Motor neuron (in vitro differentiated cells): ENCODE measurements at regions not wholly inside any gene's neighbourhood (a gene's known extent, or its start where the extent isn't known, plus 50 kb on each side); places are given as distances from the start of the nearest gene placed in this dataset.

Experiments used
- ATAC-seq, 8 experiments: fragments of 200-7000 bp; cut with Tn5 transposase; replicated peaks in 6 of 8; 2 replicates each; pipeline ENCODE4 v1.8.0; 2021; ENCODE audit warnings: mild to moderate bottlenecking in 8 of 8, moderate library complexity in 8 of 8
- H3K27ac ChIP-seq, 2 donors: fragments of 250-450 bp; sonication (Bioruptor Pico); 2 replicates each; pipeline ENCODE4 v1.9.0; 2021; ENCODE audit warnings: antibody characterized with exemption in 2 of 2, mild to moderate bottlenecking in 2 of 2, moderate library complexity in 1 of 2
- H3K4me1 ChIP-seq, 2 donors: fragments of 250-450 bp; sonication (Bioruptor Pico); replicated peaks in 1 of 2; 2 replicates each; pipeline ENCODE4 v1.6.1; 2021; ENCODE audit warnings: antibody characterized with exemption in 2 of 2, mild to moderate bottlenecking in 2 of 2, moderate library complexity in 1 of 2
- H3K4me3 ChIP-seq, 5 donors: fragments of 250-450 bp; sonication (Bioruptor Pico); 2 replicates each; pipeline ENCODE4 v1.9.0; 2021; ENCODE audit warnings: antibody characterized with exemption in 5 of 5, mild to moderate bottlenecking in 5 of 5, moderate library complexity in 4 of 5
- WGBS, 10 experiments: fragments of 450-650 bp; shearing (Covaris generic); methylation state at CpG; one replicate each; pipeline ENCODE4 v1.0.0; 2022; 5-methylcytosine and 5-hydroxymethylcytosine counted together
- in situ Hi-C, 9 experiments: fragments of 400-800 bp; cut with MboI; loops; one replicate each; pipeline ENCODE4 v1.15.0; 2021; ENCODE audit warnings: low sequenced_read_pairs in 9 of 9, low pct_unique_long_range_greater_than_20kb in 2 of 9; ENCODE audit not compliant: unreplicated experiment in 9 of 9

DNA sequence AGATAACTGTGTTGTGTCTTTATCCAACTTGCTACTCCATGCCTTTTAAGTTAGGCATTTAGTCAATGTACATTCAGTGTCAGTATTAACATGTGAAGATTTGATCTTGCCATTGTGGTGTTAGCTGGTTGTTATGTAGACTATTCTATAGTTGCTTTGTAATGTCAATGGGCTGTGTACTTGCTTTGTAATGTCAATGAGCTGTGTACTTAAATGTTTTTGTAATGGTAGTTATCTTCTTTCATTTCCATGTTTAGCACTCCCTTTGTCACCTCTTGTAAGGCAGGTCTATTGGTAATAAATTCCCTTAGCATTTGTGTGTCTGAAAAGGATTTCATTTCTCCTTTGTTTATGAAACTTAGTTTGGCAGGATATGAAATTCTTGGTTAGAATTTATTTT is 53.4 kb downstream of the MC4R start:
- in situ Hi-C loops: no loop called here
- no peak overlapping the region for H3K4me3 ChIP-seq
- no peak overlapping the region for H3K27ac ChIP-seq
- H3K4me1 ChIP-seq: no peaks in the 10 kb centered on the region
- ATAC-seq: no peak

DNA sequence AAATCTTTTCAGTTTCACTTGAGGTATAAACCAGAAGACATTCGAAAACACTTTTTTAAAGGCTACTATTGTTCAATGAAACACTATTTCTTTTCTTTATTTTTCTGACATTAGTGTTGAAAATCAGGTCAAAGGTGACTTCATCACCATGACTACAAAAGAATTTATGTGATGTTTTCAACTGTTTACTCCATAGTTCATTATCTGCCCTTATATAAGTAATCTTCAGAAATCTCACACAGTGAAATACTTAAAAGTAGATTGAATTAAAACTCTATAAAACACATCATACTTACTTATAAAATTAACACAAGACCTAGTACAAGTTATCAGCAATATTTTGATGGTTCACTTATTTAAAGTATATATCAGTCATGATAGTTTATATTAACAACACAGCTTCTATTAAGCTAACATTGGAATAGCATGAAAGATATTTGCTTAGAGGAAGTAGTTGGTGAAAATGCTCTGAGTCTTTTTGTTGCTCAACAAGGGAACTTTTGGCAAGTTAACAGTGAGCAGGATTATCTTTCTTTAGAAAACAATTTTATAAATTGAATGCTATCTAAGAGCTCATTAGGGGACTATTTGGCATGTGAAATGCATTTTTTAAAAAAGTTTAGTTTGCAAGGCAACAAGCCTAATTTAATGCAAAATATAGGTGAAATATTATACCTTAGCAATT is 60.8 kb downstream of the MC4R start:
- 9 to 86% (median 69%) methylated on average over 1 of the region's 1 CpG; no CpG with 5 or more reads in 2 of the 10 experiments for WGBS, 10 experiments
- Histone ChIP-seq H3K4me1 (peaks cover 0 to 3% of the 10 kb centered on the region in 2 donors), H3K4me3 (no peak overlapping the region), H3K27ac (no peak overlapping the region)
- in situ Hi-C loops: no loop called here
- ATAC-seq: no peak

- 0 to 80% (median 30%) methylated on average over 1 to 4 of the region's 4 CpGs; no CpG with 5 or more reads in 1 of the 10 experiments for WGBS, 10 experiments
- ATAC-seq: peak in 5 of 8 experiments; percentile 74 to 89 (median 84)
- peaks cover 3 to 7% of the 10 kb centered on the region in 2 donors for H3K4me1 ChIP-seq
- in situ Hi-C loops: no loop called here
- H3K27ac ChIP-seq: no peak overlapping the region
- no peak overlapping the region for H3K4me3 ChIP-seq
Observed at GRCh38 chr18:60295674-60296073, 76.9 kb downstream of the MC4R start.

- ATAC-seq: no peak
- in situ Hi-C loops: no loop called here
- 64 to 100% (median 84%) methylated on average over 1 to 4 of the region's 4 CpGs; no CpG with 5 or more reads in 2 of the 10 experiments for WGBS, 10 experiments
Observed at GRCh38 chr18:60292186-60292585, 80.4 kb downstream of the MC4R start.

GRCh38 chr18:60279391-60279790 is 93.2 kb downstream of the MC4R start:
- ATAC-seq: no peak
- Histone ChIP-seq H3K4me1 (peaks cover 0 to 7% of the 10 kb centered on the region in 2 donors), H3K27ac (no peak overlapping the region), H3K4me3 (no peak overlapping the region)
- WGBS, 10 experiments: 0 to 89% (median 67%) methylated on average over 1 of the region's 1 CpG; no CpG with 5 or more reads in 1 of the 10 experiments
- in situ Hi-C loops: no loop called here

More at GRCh38 chr18:60292186-60292585, 80.4 kb downstream of the MC4R start:
- H3K4me3 ChIP-seq: no peak overlapping the region
- H3K27ac ChIP-seq: no peak overlapping the region
- peaks cover 3 to 7% of the 10 kb centered on the region in 2 donors for H3K4me1 ChIP-seq

- no peaks in the 10 kb centered on the region for H3K4me1 ChIP-seq
- ATAC-seq: no peak
- in situ Hi-C loops: no loop called here
- H3K4me3 ChIP-seq: no peak overlapping the region
- no peak overlapping the region for H3K27ac ChIP-seq
- WGBS, 10 experiments: 40 to 100% (median 60%) methylated on average over 1 to 4 of the region's 4 CpGs; no CpG with 5 or more reads in 2 of the 10 experiments
Observed at GRCh38 chr18:60277855-60278480, 94.6 kb downstream of the MC4R start.

DNA sequence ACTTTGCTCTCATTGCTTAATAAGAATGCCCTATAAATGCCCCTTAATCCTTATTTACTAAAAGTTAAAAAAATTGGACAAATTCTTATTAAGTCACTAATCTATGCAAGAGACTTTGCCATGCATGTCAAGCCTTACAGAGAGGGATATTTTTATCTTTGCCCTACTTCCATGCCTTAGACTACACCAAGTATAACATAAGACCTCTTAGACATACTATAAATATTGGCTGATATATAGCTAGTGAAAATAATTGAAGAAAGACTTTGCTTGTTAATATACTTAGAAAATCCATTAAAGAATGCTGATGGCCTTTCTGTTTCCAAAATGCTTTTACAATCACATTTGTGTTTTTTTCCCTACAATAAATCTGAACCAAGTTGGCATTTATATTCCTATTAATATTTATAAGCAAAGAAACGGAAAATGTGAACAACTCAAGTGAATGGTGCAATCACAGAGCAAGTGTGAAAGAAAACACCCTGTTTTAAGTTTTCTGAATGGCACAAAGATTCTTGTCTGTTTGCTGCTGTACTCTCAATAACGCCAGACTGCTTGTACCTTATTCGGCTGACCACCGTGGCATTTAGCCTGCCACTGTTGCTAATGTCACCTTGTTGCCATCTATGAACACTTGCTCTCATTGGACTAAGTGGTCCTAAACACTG is 105.0 kb downstream of the MC4R start:
- Histone ChIP-seq H3K4me1 (peaks cover 4 to 10% of the 10 kb centered on the region in 2 donors), H3K27ac (peak overlapping the region in 1 of 2 donors; percentile 37), H3K4me3 (no peak overlapping the region)
- in situ Hi-C loops: no loop called here
- ATAC-seq: peak in 4 of 8 experiments; percentile 42 to 86 (median 61)
- 0 to 82% (median 69%) methylated on average over 2 to 4 of the region's 4 CpGs; no CpG with 5 or more reads in 1 of the 10 experiments for WGBS, 10 experiments

DNA sequence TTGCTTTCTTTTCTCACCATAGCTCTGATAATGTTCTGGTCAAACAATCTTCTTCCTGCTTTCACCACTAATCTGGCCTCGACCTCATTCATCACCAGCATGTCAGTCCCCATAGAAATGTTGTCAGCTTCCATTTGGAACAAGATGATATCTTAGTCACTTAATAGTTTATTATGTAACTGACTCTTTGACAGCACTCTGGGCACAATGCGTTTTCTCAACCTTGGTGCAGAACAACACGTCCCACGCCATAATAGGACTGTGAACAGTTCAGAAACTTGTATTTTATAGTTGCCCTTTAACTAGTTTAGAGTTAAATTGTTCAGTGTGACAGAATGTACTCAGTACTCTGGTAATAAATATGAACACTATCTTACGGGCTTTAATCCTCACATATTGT is 106.0 kb downstream of the MC4R start:
- 0 to 84% (median 44%) methylated on average over 1 to 5 of the region's 5 CpGs for WGBS, 10 experiments
- Histone ChIP-seq H3K4me3 (no peak overlapping the region), H3K27ac (no peak overlapping the region), H3K4me1 (peaks cover 4 to 10% of the 10 kb centered on the region in 2 donors)
- in situ Hi-C loops: no loop called here
- ATAC-seq: peak in 3 of 8 experiments; percentile 14 to 22 (median 19)

DNA sequence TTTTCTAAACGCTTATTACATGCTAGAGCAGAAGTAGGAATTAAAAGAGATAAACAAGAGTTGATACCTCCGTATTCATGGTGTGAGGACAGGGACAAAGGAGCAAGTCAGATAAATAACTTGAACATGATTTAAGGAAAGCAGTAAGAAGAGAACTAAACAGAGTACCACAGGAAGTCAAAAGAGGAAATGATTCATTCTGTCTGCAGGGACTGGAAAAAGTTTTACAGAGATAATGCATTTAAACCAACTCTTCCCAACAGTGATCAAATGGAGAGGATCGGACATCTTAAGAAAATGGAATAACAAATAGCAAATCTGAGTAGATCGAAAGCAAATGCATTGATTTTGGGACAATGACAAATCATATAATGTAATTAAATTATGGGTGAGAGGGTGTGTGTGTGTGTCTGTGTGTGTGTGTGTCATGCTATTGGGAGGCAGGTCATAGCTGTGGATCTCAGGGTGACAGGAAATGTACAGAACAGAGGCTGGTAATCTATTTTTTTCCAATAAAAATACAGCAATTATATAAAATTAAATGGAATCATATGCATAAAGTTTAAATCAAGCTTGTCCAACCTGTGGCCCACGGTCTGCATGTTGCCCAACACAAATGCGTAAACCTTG is 113.4 kb downstream of the MC4R start:
- WGBS, 10 experiments: 60 to 97% (median 90%) methylated on average over 2 to 6 of the region's 6 CpGs
- no peaks in the 10 kb centered on the region for H3K4me1 ChIP-seq
- in situ Hi-C loops: no loop called here
- no peak overlapping the region for H3K4me3 ChIP-seq
- no peak for ATAC-seq
- H3K27ac ChIP-seq: no peak overlapping the region

- in situ Hi-C loops: no loop called here
- Histone ChIP-seq H3K4me3 (no peak overlapping the region), H3K4me1 (no peaks in the 10 kb centered on the region), H3K27ac (no peak overlapping the region)
- 25 to 100% (median 92%) methylated on average over 1 to 8 of the region's 8 CpGs for WGBS, 10 experiments
- no peak for ATAC-seq
Observed at GRCh38 chr18:60249388-60249787, 123.2 kb downstream of the MC4R start.

GRCh38 chr18:60248336-60249330 is 123.9 kb downstream of the MC4R start:
- Histone ChIP-seq H3K27ac (no peak overlapping the region), H3K4me1 (no peaks in the 10 kb centered on the region), H3K4me3 (no peak overlapping the region)
- no peak for ATAC-seq
- WGBS, 10 experiments: 75 to 100% (median 94%) methylated on average over 1 to 2 of the region's 2 CpGs; no CpG with 5 or more reads in 2 of the 10 experiments
- in situ Hi-C loops: no loop called here

DNA sequence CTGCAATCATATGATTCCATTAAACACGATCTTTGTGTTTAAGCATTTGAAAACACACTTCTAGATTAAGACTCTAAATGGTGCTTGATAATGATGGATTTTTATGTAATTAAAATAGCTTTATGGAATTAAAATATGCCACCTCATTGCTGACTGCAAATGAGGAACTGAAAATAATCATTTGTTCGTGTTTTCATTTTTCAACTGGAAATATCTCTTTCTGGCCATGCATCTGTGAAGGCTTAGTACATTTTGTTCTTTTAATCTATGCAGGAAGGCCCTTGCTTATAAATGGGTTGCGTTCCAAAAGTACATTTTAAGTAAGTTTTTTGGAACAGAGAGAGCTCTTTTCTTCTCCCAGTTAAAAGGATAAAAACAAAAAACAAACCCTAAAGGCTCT is 125.5 kb downstream of the MC4R start:
- H3K4me1 ChIP-seq: no peaks in the 10 kb centered on the region
- no peak overlapping the region for H3K27ac ChIP-seq
- no peak for ATAC-seq
- WGBS, 10 experiments: 3 to 96% (median 86%) methylated on average over 2 to 3 of the region's 3 CpGs; no CpG with 5 or more reads in 2 of the 10 experiments
- in situ Hi-C loops: no loop called here
- no peak overlapping the region for H3K4me3 ChIP-seq
